ENCODE measurements at regions not wholly inside any gene's neighbourhood (a gene's known extent, or its start where the extent isn't known, plus 50 kb on each side); places are given as distances from the start of the nearest gene placed in this dataset.
"Not testable (repeated sequence)": the region's sequence is repeated elsewhere in the genome, so short reads cannot be mapped to it uniquely, and the experiment has no call there.

GRCh38 chr15:31217566-31218270, 108.9 kb upstream of the KLF13 start:
- no peak for DNase-seq (ENCODE audit: low read depth in 2 of 3, low spot score in 1 of 3)

- no peak for DNase-seq (ENCODE audit: low read depth in 2 of 3, low spot score in 1 of 3)
Measured at GRCh38 chr15:31219221-31219620, 107.4 kb upstream of the KLF13 start.

GRCh38 chr15:31221936-31222515, 104.6 kb upstream of the KLF13 start:
- no peak for DNase-seq (ENCODE audit: low read depth in 2 of 3, low spot score in 1 of 3)

- no peak for DNase-seq (ENCODE audit: low read depth in 2 of 3, low spot score in 1 of 3)
Measured at GRCh38 chr15:31222773-31223341, 103.8 kb upstream of the KLF13 start.

- no peak for DNase-seq (ENCODE audit: low read depth in 2 of 3, low spot score in 1 of 3)
Measured at GRCh38 chr15:31223478-31224350, 102.9 kb upstream of the KLF13 start.

- not testable (repeated sequence) for DNase-seq (ENCODE audit: low read depth in 2 of 3, low spot score in 1 of 3)
Measured at GRCh38 chr15:31224661-31225060, 102.0 kb upstream of the KLF13 start.

GRCh38 chr15:31225356-31225955, 101.2 kb upstream of the KLF13 start:
- DNase-seq (ENCODE audit: low read depth in 2 of 3, low spot score in 1 of 3) = no peak

- DNase-seq (ENCODE audit: low read depth in 2 of 3, low spot score in 1 of 3) = no peak
Measured at GRCh38 chr15:31226021-31226420, 100.6 kb upstream of the KLF13 start.

GRCh38 chr15:31227235-31227634, 99.4 kb upstream of the KLF13 start:
- DNase-seq (ENCODE audit: low read depth in 2 of 3, low spot score in 1 of 3) = no peak

GRCh38 chr15:31228011-31228484, 98.6 kb upstream of the KLF13 start:
- DNase-seq (ENCODE audit: low read depth in 2 of 3, low spot score in 1 of 3) = no peak

GRCh38 chr15:31228980-31229826, 97.4 kb upstream of the KLF13 start:
- DNase-seq (ENCODE audit: low read depth in 2 of 3, low spot score in 1 of 3) = no peak

- no peak for DNase-seq (ENCODE audit: low read depth in 2 of 3, low spot score in 1 of 3)
Measured at GRCh38 chr15:31230630-31231485, 95.8 kb upstream of the KLF13 start.

- DNase-seq (ENCODE audit: low read depth in 2 of 3, low spot score in 1 of 3) = no peak
Measured at GRCh38 chr15:31234815-31235214, 91.8 kb upstream of the KLF13 start.

- no peak for DNase-seq (ENCODE audit: low read depth in 2 of 3, low spot score in 1 of 3)
Measured at GRCh38 chr15:31235311-31236183, 91.1 kb upstream of the KLF13 start.

- DNase-seq (ENCODE audit: low read depth in 2 of 3, low spot score in 1 of 3) = no peak
Measured at GRCh38 chr15:31236184-31237042, 90.2 kb upstream of the KLF13 start.

- no peak for DNase-seq (ENCODE audit: low read depth in 2 of 3, low spot score in 1 of 3)
Measured at GRCh38 chr15:31237043-31237324, 89.7 kb upstream of the KLF13 start.

GRCh38 chr15:31238906-31239305, 87.7 kb upstream of the KLF13 start:
- no peak for DNase-seq (ENCODE audit: low read depth in 2 of 3, low spot score in 1 of 3)

GRCh38 chr15:31239409-31239808, 87.2 kb upstream of the KLF13 start:
- no peak for DNase-seq (ENCODE audit: low read depth in 2 of 3, low spot score in 1 of 3)

All from stimulated activated CD4-positive, alpha-beta T cell treated with anti-CD3 and anti-CD28 coated beads, Interleukin-12 subunit alpha, Interleukin-12 subunit beta, amount 100 ng/mL, for 48 hours (primary cell).